LNCAP (cell line): ENCODE measurements at regions not wholly inside any gene's neighbourhood (a gene's known extent, or its start where the extent isn't known, plus 50 kb on each side); places are given as distances from the start of the nearest gene placed in this dataset.

ENCODE experiments used
- CTCF ChIP-seq: fragments of 450-650 bp; IDR thresholded peaks from 2 replicates; pipeline ENCODE4 v1.5.1; 2017; ENCODE audit warnings: mild to moderate bottlenecking

DNA sequence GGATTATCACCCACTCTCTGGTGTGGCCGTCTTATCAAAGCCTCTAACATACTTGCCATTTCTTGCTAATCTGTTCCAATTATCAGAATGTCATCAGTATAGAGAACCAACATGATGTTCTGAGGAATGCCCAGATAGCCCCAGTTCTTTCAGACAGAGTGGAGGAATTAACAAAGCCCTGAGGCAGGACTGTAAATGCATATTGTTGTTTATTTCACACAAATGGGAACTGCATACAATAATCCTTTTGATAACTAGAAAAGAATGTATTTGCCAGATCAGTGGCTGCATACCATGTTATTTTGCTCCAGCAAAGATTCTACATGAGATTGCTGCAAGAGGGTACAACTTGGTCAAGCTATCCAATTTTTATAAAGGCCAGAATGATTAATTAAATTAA lies 112.8 kb upstream of the HEY2 start:
- no peak for TF ChIP-seq CTCF

GRCh38 chr6:125637207-125637606 lies 112.2 kb upstream of the HEY2 start:
- no peak for TF ChIP-seq CTCF

DNA sequence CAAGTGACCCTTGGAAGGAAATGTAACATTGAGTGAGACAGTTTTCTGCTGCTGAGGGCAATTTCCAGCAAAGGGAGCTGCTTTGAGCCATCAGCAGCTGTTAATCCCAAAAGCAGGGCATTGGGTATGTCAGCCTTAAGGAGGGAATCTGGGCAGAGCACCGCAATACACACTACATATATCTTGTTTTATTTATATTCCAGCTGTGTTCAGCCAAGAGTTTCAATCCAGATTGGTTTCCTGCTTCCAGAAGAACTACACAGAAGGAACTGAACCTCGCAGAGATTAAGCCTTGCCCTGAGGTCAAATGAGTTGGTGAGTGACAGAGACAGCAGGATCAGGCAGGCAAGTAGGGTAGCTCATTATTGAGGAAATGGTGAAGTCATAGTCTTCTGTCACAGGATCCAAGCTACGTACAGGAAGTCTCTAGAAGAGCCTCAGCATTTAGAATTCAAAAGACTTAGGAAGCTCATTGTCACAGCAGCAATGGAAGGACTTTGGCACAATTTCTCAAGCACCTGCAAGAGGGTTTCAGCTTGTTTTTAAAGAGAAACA lies 109.9 kb upstream of the HEY2 start:
- no peak for TF ChIP-seq CTCF

GRCh38 chr6:125640441-125641150 lies 108.8 kb upstream of the HEY2 start:
- no peak for TF ChIP-seq CTCF

DNA sequence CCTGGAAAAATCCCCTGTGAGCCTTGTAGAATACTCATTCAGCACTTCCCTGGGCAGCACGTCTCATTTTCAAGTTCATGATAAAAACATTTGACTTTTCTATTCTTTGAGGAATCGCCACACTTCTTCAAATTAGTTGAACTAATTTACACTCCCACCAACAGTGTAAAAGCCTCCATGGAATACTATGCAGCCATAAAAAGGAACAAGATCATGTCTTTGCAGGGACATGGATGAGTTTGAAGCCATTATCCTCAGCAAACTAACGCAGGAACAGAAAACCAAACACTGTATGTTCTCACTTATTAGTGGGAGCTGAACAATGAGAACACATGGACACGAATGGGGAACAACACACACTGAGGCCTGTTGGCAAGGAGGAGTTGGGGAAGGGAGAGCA lies 102.0 kb upstream of the HEY2 start:
- no peak for TF ChIP-seq CTCF

DNA sequence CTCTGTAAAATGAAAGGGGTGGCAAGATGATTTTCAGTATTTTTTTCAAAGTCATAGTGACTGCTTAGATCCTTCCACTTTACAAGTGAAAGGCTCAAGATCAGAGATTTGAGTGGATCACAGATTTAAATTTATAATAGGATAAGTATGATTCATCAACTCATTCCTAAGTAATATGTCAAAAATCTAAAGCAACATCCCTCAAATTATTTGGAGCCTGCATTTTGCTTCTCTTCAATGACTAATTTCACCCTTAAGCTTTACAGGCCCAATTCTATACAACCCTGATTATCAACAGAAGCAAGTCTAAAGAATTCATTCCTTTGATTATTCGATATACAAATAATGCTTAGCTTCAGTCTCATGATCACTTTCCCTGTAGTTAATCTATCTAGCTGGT lies 93.9 kb upstream of the HEY2 start:
- no peak for TF ChIP-seq CTCF

DNA sequence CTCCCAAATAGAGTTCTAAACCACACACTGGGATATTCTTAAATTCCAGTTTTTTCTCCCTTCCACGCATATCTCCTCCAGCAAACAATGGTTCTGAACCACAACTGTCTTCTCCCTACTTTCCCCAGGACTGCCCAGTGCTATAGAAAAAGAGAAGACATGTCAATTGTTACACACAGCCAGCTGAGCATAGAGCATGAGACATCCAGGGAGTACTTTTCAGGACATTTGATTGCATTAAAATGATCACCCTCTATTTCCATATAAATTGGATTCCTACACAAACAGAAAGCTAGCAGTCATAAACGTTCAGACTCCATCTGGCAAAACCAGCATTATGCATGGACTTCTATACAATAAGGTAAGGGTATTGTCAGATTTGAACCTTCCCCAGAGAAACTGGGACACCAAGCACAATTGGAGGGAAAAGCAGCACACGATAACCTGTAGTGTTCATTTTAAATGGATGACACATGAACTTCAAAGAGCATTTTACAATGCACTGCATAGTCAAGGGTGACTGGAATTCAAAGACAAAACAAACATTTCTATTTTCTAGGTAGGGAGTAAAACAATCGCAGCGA lies 93.1 kb upstream of the HEY2 start:
- no peak for TF ChIP-seq CTCF
